Suprapubic skin (tissue), 4 donors: ENCODE measurements at regions not wholly inside any gene's neighbourhood (a gene's known extent, or its start where the extent isn't known, plus 50 kb on each side); places are given as distances from the start of the nearest gene placed in this dataset.

Experiments used
- EP300 ChIP-seq: sonication (generic); formaldehyde crosslinking; IDR thresholded peaks from one replicate; pipeline ENCODE4 v1.6.1; 2017; ENCODE audit warnings: antibody characterized with exemption
- POLR2A ChIP-seq, 2 donors: fragments of 450-650 bp; IDR thresholded peaks; one replicate each; pipeline ENCODE4 v1.6.1; 2017; ENCODE audit warnings: antibody characterized with exemption in 2 of 2, mild to moderate bottlenecking in 2 of 2, moderate library complexity in 2 of 2
- POLR2AphosphoS5 ChIP-seq, 3 donors: sonication (generic); formaldehyde crosslinking; IDR thresholded peaks; one replicate each; pipeline ENCODE4 v1.6.1; 2017; ENCODE audit warnings: antibody characterized with exemption in 3 of 3
- TF ChIP-seq, protein P1 (sequence below), 2 donors: fragments of 200-600 bp in 1 of 2; fragments of 450-650 bp in 1 of 2; sonication (generic) in 1 of 2; IDR thresholded peaks; one replicate each; pipeline ENCODE4 v1.5.1; 2016 to 2019; ENCODE audit warnings: antibody characterized with exemption in 2 of 2, mild to moderate bottlenecking in 1 of 2, moderate library complexity in 1 of 2

DNA sequence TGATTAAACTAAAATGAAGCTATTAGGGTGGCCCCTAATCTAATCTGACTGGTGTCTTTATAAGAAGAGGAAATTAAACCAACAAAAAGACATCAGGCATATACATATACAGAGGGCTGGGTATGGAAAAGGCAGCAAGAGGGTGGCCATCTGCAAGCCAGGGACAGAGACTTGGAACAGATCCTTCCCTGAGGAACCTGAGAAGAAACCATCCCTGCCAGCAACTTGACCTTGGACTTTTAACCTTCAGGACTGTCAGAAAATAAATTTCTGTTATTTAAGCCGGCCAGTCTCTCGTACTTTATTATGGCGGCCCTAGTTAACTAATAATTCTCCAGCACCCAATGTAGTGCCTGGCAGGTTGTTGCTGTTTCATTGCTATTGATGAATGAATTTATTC is 361.5 kb upstream of the PDGFD start:
- TF ChIP-seq, protein P1, sequence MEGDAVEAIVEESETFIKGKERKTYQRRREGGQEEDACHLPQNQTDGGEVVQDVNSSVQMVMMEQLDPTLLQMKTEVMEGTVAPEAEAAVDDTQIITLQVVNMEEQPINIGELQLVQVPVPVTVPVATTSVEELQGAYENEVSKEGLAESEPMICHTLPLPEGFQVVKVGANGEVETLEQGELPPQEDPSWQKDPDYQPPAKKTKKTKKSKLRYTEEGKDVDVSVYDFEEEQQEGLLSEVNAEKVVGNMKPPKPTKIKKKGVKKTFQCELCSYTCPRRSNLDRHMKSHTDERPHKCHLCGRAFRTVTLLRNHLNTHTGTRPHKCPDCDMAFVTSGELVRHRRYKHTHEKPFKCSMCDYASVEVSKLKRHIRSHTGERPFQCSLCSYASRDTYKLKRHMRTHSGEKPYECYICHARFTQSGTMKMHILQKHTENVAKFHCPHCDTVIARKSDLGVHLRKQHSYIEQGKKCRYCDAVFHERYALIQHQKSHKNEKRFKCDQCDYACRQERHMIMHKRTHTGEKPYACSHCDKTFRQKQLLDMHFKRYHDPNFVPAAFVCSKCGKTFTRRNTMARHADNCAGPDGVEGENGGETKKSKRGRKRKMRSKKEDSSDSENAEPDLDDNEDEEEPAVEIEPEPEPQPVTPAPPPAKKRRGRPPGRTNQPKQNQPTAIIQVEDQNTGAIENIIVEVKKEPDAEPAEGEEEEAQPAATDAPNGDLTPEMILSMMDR (IDR thresholded peaks at IDR 0.05): no peak
- TF ChIP-seq EP300 (no peak), POLR2AphosphoS5 (IDR thresholded peaks at IDR 0.05) (no peak), POLR2A (IDR thresholded peaks at IDR 0.05) (no peak)
